ENCODE measurements at regions not wholly inside any gene's neighbourhood (a gene's known extent, or its start where the extent isn't known, plus 50 kb on each side); places are given as distances from the start of the nearest gene placed in this dataset.

GRCh38 chr2:7825591-7826312 is 856.1 kb upstream of the ID2 start:
- TF ChIP-seq, protein P1, sequence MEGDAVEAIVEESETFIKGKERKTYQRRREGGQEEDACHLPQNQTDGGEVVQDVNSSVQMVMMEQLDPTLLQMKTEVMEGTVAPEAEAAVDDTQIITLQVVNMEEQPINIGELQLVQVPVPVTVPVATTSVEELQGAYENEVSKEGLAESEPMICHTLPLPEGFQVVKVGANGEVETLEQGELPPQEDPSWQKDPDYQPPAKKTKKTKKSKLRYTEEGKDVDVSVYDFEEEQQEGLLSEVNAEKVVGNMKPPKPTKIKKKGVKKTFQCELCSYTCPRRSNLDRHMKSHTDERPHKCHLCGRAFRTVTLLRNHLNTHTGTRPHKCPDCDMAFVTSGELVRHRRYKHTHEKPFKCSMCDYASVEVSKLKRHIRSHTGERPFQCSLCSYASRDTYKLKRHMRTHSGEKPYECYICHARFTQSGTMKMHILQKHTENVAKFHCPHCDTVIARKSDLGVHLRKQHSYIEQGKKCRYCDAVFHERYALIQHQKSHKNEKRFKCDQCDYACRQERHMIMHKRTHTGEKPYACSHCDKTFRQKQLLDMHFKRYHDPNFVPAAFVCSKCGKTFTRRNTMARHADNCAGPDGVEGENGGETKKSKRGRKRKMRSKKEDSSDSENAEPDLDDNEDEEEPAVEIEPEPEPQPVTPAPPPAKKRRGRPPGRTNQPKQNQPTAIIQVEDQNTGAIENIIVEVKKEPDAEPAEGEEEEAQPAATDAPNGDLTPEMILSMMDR (IDR thresholded peaks at IDR 0.05) = no peak
- TF ChIP-seq POLR2A (IDR thresholded peaks at IDR 0.05) = no peak

All from adrenal gland (tissue), 5 donors.